GM23338 (cell line): ENCODE measurements at regions not wholly inside any gene's neighbourhood (a gene's known extent, or its start where the extent isn't known, plus 50 kb on each side); places are given as distances from the start of the nearest gene placed in this dataset.

Experiments used
- ATAC-seq: fragments of 200-7000 bp; cut with Tn5 transposase; 3 replicates; pipeline ENCODE4 v1.9.1; 2020
- DNase-seq: peaks from one replicate; pipeline ENCODE4 v3.0.0-alpha.2; 2015; ENCODE audit warnings: low spot score
- H2AFZ ChIP-seq: fragments of 200-600 bp; sonication (generic); 2 replicates; pipeline ENCODE4 v1.8.0; 2016; ENCODE audit warnings: antibody characterized with exemption, mild to moderate bottlenecking, moderate library complexity
- H3F3A ChIP-seq: fragments of 200-600 bp; sonication (generic); replicated peaks from 2 replicates; pipeline ENCODE4 v1.8.0; 2017; ENCODE audit warnings: antibody characterized with exemption, mixed run types, low read depth
- H3K27ac ChIP-seq: fragments of 200-600 bp; sonication (generic); 2 replicates; pipeline ENCODE4 v1.6.1; 2016; ENCODE audit warnings: low read depth
- H3K27me3 ChIP-seq: fragments of 200-600 bp; sonication (generic); 2 replicates; pipeline ENCODE4 v1.8.0; 2016; ENCODE audit warnings: mild to moderate bottlenecking, mixed run types, moderate library complexity; ENCODE audit not compliant: insufficient read depth
- H3K36me3 ChIP-seq: fragments of 200-600 bp; sonication (generic); 2 replicates; pipeline ENCODE4 v1.8.0; 2016; ENCODE audit warnings: mild to moderate bottlenecking; ENCODE audit not compliant: insufficient read depth
- H3K4me1 ChIP-seq: fragments of 200-600 bp; sonication (generic); 2 replicates; pipeline ENCODE4 v1.8.0; 2016; ENCODE audit warnings: mild to moderate bottlenecking, moderate library complexity; ENCODE audit not compliant: insufficient read depth
- H3K4me2 ChIP-seq: fragments of 200-600 bp; sonication (generic); 2 replicates; pipeline ENCODE4 v1.7.1; 2017; ENCODE audit warnings: mixed run types
- H3K4me3 ChIP-seq: fragments of 200-600 bp; sonication (generic); 2 replicates; pipeline ENCODE4 v1.6.1; 2016; ENCODE audit warnings: mixed run types
- H3K79me2 ChIP-seq: fragments of 200-600 bp; sonication (generic); replicated peaks from 2 replicates; pipeline ENCODE4 v1.8.0; 2017; ENCODE audit warnings: mild to moderate bottlenecking; ENCODE audit not compliant: insufficient read depth
- H3K9me2 ChIP-seq: fragments of 200-600 bp; sonication (generic); 2 replicates; pipeline ENCODE4 v1.8.0; 2017; ENCODE audit not compliant: insufficient read depth
- H4K20me1 ChIP-seq: fragments of 200-600 bp; sonication (generic); replicated peaks from 2 replicates; pipeline ENCODE4 v1.8.0; 2017; ENCODE audit warnings: mild to moderate bottlenecking; ENCODE audit not compliant: insufficient read depth
- H3K27ac Mint-ChIP-seq: 2 replicates; pipeline ENCODE4 v1.8.0; 2020; ENCODE audit warnings: inconsistent platforms, mild to moderate bottlenecking, moderate library complexity, mixed read lengths
- H3K27me3 Mint-ChIP-seq: 3 replicates; pipeline ENCODE4 v1.8.0; 2022; ENCODE audit warnings: low read depth, mild to moderate bottlenecking, moderate library complexity, mixed read lengths, inconsistent platforms; ENCODE audit not compliant: insufficient read depth, poor library complexity
- H3K36me3 Mint-ChIP-seq: 3 replicates; pipeline ENCODE4 v1.8.0; 2021; ENCODE audit warnings: low read depth, mild to moderate bottlenecking, inconsistent platforms, moderate library complexity, mixed read lengths
- H3K4me1 Mint-ChIP-seq: 3 replicates; pipeline ENCODE4 v1.8.0; 2020; ENCODE audit warnings: mild to moderate bottlenecking, inconsistent platforms, mixed read lengths
- H3K4me3 Mint-ChIP-seq: 3 replicates; pipeline ENCODE4 v1.8.0; 2021; ENCODE audit warnings: moderate library complexity, mild to moderate bottlenecking, inconsistent platforms, mixed read lengths
- H3K9me3 Mint-ChIP-seq: 3 replicates; pipeline ENCODE4 v1.8.0; 2020; ENCODE audit warnings: moderate library complexity, mild to moderate bottlenecking, inconsistent platforms, mixed read lengths
- CREB1 ChIP-seq: fragments of 250-450 bp; sonication (Bioruptor Pico); IDR thresholded peaks from 2 replicates; pipeline ENCODE4 v1.5.0; 2020; ENCODE audit warnings: low read depth, mild to moderate bottlenecking, moderate library complexity
- ETS1 ChIP-seq: IDR thresholded peaks from 2 replicates; pipeline ENCODE4 v1.6.1; 2016; ENCODE audit warnings: antibody characterized with exemption
- EZH2 ChIP-seq: fragments of 200-600 bp; sonication (generic); IDR thresholded peaks from one replicate; pipeline ENCODE4 v1.8.0; 2017; ENCODE audit warnings: antibody characterized with exemption, mild to moderate bottlenecking, low read depth; ENCODE audit not compliant: unreplicated experiment
- EZH2phosphoT487 ChIP-seq: fragments of 200-600 bp; sonication (generic); IDR thresholded peaks from one replicate; pipeline ENCODE4 v1.8.1; 2018; ENCODE audit warnings: antibody characterized with exemption; ENCODE audit not compliant: unreplicated experiment
- JUNB ChIP-seq: IDR thresholded peaks from one replicate; pipeline ENCODE4 v1.6.1; 2016; ENCODE audit warnings: antibody characterized with exemption; ENCODE audit not compliant: unreplicated experiment
- NANOG ChIP-seq: IDR thresholded peaks from 2 replicates; pipeline ENCODE4 v1.6.1; 2016; ENCODE audit warnings: antibody characterized with exemption, borderline replicate concordance
- STAT1 ChIP-seq: IDR thresholded peaks from one replicate; pipeline ENCODE4 v1.6.1; 2016; ENCODE audit warnings: antibody characterized with exemption; ENCODE audit not compliant: unreplicated experiment
- ZNF114 ChIP-seq: fragments of 250-450 bp; sonication (Bioruptor Pico); IDR thresholded peaks from 2 replicates; pipeline ENCODE4 v1.5.0; 2020; ENCODE audit warnings: mild to moderate bottlenecking, moderate library complexity
- ZNF331 ChIP-seq: fragments of 250-450 bp; sonication (Bioruptor Pico); IDR thresholded peaks from 2 replicates; pipeline ENCODE4 v1.5.0; 2020; ENCODE audit warnings: low read depth, mild to moderate bottlenecking, moderate library complexity

- ATAC-seq (no peak), DNase-seq (no peak)
- H3K4me3 Mint-ChIP-seq, result no peak overlapping the region
- no peak overlapping the region for H3K4me2 ChIP-seq
- H3K4me3 ChIP-seq, result no peak overlapping the region
- H3K9me2 ChIP-seq, result no peaks in the 10 kb centered on the region
- H3K27ac ChIP-seq, result no peak overlapping the region
- peaks cover 45% of the 10 kb centered on the region; the same call in 2 of the 3 replicates for H3K36me3 Mint-ChIP-seq
- no peaks in the 10 kb centered on the region for H3K27me3 ChIP-seq
- no peak overlapping the region for H2AFZ ChIP-seq
- no peaks in the 10 kb centered on the region for H3K27me3 Mint-ChIP-seq
- H3K79me2 ChIP-seq, result no peaks in the 10 kb centered on the region
- H3K4me1 Mint-ChIP-seq, result no peaks in the 10 kb centered on the region
- no peaks in the 10 kb centered on the region for H3K4me1 ChIP-seq
- H4K20me1 ChIP-seq, result no peaks in the 10 kb centered on the region
- TF ChIP-seq ETS1 (no peak), EZH2 (no peak), CREB1 (CRISPR knock-in tag) (no peak), ZNF331 (CRISPR knock-in tag) (no peak), STAT1 (no peak), NANOG (no peak)
- peaks cover 100% of the 10 kb centered on the region for H3K9me3 Mint-ChIP-seq
- H3K27ac Mint-ChIP-seq, result no peak overlapping the region
- 0 out of 2 replicates have a peak, but pooled peaks cover 3% of the 10 kb centered on the region for H3K36me3 ChIP-seq
- H3F3A ChIP-seq, result no peaks in the 10 kb centered on the region
Observed at GRCh38 chr16:35794896-35795295, 2335.5 kb downstream of the TP53TG3F start.

- Mint-ChIP-seq H3K27me3 (no peaks in the 10 kb centered on the region), H3K9me3 (peaks cover 100% of the 10 kb centered on the region), H3K36me3 (peaks cover 45% of the 10 kb centered on the region; the same call in 2 of the 3 replicates), H3K27ac (no peak overlapping the region), H3K4me3 (no peak overlapping the region), H3K4me1 (no peaks in the 10 kb centered on the region)
- Histone ChIP-seq H3F3A (no peaks in the 10 kb centered on the region), H3K27ac (no peak overlapping the region), H4K20me1 (no peaks in the 10 kb centered on the region), H3K4me1 (no peaks in the 10 kb centered on the region), H3K36me3 (peaks cover 3% of the 10 kb centered on the region; the same call in 1 of the 2 replicates), H3K4me2 (no peak overlapping the region), H3K9me2 (no peaks in the 10 kb centered on the region), H3K27me3 (no peaks in the 10 kb centered on the region), H3K4me3 (no peak overlapping the region), H2AFZ (no peak overlapping the region), H3K79me2 (no peaks in the 10 kb centered on the region)
- no peak for TF ChIP-seq ETS1
- TF ChIP-seq STAT1, result no peak
- TF ChIP-seq JUNB, result no peak
- no peak for TF ChIP-seq ZNF114 (CRISPR knock-in tag)
- TF ChIP-seq NANOG, result no peak
- TF ChIP-seq EZH2phosphoT487, result no peak
- TF ChIP-seq EZH2, result no peak
- ATAC-seq (no peak), DNase-seq (no peak)
Observed at GRCh38 chr16:35795361-35796029, 2336.1 kb downstream of the TP53TG3F start.
